ENCODE measurements at regions not wholly inside any gene's neighbourhood (a gene's known extent, or its start where the extent isn't known, plus 50 kb on each side); places are given as distances from the start of the nearest gene placed in this dataset.

DNA sequence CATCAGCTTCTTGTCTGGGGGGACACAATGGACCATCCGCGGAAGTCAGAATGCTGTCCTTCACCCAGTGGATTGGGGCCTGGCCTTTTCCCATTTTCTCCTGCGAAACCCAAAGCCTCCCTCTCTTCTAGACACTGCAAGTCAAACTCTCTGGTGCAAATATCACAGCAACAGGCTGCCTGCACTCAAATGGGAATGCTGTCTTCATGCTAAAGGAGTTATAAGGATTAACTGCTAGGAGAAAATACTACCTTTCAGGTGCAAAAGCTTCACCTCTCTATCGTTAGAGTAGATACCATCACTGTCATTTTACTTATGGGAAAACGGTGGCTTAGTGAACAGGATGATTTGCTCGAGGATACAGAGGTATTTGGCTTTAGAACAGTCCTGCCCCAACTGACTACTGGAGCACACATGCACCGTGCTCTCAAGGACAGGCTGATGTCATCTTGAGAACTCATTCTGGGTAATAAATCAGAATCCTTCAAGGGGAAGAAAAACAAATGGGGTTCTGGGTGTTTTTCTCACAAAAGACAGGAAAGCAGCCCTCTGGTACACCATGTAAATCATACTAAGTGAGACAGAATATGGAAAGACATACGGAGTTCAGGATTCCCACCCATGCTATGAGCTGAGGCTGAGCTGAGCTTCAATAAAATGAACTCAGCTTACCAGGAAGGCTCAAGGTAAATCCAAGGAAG is 100.9 kb downstream of the SAMD9 start:
- DNase-seq (ENCODE audit: extremely low read depth, low read depth): no peak
- TF ChIP-seq, protein P1, sequence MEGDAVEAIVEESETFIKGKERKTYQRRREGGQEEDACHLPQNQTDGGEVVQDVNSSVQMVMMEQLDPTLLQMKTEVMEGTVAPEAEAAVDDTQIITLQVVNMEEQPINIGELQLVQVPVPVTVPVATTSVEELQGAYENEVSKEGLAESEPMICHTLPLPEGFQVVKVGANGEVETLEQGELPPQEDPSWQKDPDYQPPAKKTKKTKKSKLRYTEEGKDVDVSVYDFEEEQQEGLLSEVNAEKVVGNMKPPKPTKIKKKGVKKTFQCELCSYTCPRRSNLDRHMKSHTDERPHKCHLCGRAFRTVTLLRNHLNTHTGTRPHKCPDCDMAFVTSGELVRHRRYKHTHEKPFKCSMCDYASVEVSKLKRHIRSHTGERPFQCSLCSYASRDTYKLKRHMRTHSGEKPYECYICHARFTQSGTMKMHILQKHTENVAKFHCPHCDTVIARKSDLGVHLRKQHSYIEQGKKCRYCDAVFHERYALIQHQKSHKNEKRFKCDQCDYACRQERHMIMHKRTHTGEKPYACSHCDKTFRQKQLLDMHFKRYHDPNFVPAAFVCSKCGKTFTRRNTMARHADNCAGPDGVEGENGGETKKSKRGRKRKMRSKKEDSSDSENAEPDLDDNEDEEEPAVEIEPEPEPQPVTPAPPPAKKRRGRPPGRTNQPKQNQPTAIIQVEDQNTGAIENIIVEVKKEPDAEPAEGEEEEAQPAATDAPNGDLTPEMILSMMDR (IDR thresholded peaks at IDR 0.05; ENCODE audit: low read depth, low read length, missing control alignments): no peak
- no peak overlapping the region for H3K4me3 ChIP-seq (replicated peaks; ENCODE audit: low read depth, low read length)

DNA sequence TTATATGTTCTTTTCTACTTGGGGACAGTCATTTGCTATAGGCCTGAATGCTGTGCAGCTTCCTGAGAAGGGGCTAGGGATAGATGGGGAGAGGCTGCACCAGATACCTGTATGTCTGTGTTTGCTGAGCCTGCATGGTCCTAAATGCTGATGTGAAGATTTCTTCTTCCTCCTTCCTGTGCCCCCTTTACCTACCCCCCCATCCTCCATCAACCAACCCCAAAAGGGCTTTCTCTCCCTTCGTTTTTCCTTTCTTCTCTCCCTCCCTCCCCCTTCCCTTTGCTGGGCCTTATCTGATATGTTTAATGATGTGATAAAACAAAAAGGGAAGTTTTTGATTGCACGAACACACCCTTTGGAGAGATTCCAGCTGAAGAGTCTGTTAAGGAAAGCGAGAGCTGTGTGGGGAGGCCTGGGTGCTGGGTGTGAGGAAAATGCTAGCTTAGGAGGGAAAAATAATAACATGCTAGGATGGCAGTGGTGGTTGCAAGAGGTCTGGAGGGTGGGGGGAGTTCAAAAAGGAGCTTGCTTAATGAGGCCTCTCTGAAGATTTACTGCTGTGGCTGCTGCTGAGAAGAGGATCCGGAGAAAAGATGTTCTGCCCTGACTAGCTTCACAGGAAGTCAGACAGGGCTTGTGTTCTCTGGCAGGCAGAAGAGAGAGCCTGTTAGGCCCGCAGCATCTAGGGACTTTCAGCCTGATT is 101.8 kb downstream of the SAMD9 start:
- H3K4me3 ChIP-seq (replicated peaks; ENCODE audit: low read depth, low read length): no peak overlapping the region
- DNase-seq (ENCODE audit: extremely low read depth, low read depth): no peak
- TF ChIP-seq, protein P1 (IDR thresholded peaks at IDR 0.05; ENCODE audit: low read depth, low read length, missing control alignments): no peak

DNA sequence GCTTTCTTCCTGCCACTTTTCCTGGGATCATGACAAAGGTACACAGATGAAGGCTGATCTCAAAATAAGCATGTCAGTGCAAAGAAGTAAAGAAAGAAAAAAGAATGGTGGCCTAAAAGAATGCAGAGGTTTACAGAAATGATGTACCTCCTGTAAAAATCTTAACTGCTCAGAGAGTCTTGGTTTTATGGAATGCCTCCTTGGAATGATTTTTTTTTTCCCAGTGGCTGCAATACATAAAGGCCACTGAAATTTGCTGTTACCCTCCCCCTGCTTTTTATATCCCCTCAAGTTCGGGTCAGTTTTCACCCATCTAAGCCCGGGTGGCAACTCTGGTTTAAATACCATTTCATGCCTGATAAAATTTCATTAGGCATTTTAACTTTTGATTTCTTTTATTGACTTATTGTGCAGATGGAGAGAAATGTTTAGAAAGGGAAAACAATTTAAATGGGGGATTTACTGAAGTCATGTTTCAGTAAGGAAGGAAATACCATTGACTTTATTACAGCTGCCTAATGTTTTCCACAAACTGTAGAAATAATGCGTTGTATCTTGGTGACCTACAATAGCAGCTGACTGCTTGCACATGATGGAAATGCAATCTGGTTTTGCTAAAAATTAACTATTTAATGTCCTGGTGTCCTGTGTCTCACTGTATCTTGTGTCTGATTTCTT is 102.5 kb downstream of the SAMD9 start:
- TF ChIP-seq, protein P1 (IDR thresholded peaks at IDR 0.05; ENCODE audit: low read depth, low read length, missing control alignments): no peak
- no peak for DNase-seq (ENCODE audit: extremely low read depth, low read depth)
- H3K4me3 ChIP-seq (replicated peaks; ENCODE audit: low read depth, low read length): no peak overlapping the region

DNA sequence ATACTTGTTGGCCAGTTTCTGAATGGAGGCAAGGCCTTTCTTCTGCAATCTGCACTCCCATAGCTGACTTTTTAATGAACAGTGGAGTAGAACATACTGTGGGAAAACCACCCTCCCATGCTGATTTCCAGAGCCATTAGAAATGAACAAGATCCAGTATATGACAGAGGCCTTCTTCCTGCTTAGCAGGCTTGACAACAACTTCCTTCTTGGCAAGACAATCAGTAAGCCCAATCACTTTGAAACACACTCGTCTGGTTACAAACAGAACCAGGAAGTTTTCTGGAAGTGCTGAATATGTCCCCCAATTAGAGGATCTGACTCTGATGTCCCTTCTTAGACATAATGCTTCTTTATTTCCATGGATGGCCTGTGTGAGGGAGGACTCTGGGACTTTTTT is 103.4 kb downstream of the SAMD9 start:
- TF ChIP-seq, protein P1 (IDR thresholded peaks at IDR 0.05; ENCODE audit: low read depth, low read length, missing control alignments): no peak
- no peak overlapping the region for H3K4me3 ChIP-seq (replicated peaks; ENCODE audit: low read depth, low read length)
- no peak for DNase-seq (ENCODE audit: extremely low read depth, low read depth)

DNA sequence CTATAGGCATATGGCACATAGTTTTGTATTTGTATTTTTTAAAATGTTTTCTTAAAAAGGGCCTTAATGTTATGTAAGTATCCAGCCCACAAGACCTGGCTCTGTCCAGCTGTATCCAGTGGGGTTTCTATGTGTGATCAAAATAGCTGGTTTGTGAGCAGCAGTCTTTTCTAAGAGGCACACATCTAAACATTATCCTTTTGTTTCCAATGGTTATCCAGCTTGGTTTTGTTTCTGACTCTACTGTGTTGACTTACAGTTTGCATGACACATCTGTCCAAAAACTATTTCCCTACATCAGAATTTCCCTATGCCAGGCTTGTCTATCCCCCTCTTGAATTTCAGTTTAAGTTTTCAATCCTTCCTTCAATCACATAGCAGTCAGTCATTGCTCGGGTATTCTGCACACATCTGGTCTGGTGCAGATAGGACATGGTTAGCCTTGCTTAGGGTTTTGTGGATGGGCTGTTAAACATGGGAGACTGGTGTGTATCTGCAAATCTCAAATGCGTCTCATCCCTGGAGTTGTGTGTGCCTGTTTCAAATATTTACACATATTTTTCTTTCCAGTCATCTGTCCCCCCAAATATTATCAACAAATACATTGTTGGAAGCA is 104.2 kb downstream of the SAMD9 start:
- no peak overlapping the region for H3K4me3 ChIP-seq (replicated peaks; ENCODE audit: low read depth, low read length)
- no peak for DNase-seq (ENCODE audit: extremely low read depth, low read depth)
- TF ChIP-seq, protein P1 (IDR thresholded peaks at IDR 0.05; ENCODE audit: low read depth, low read length, missing control alignments): no peak

DNA sequence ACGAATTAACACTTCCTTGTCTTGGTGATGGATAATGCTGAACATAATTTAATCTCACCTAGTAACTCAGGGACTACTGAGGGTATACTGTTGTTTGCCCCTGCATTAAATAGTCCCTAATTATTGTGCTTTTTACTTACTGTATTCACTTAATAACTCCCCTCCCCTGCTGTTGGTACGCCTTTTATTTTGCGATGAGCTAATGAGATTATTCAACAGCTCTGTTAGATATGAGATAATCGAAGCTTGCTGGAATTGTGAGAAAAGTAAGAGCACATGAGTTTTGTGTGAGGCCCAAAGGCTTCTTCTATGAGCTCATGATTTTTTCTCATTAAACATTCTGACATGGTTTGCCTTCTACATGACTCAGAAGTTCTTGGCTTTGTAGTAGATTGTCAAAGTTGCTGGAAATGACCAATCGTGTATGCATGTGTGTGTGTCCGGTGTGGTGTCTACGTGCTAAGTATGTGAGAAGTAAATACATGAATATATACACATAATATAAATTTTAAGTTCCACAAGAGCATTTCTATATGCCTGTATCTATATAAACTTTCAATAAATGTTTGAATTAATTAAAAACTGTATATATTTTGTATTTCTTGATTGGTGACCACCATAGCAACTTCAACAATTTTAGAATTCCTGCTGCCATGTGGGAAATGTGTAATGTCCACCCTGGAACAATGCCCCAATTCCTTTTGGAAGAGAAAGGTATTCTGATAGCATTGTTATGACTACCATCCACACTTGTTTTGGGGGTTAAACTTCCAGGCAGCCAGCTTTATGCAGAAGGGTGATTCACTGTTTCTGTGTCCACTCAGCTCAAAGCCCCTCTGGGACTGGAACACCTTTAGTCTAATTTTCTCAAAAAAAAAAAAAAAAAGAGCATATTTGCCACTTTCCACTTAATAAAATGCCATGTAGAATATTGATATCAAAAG is 106.2 kb downstream of the SAMD9 start:
- no peak overlapping the region for H3K4me3 ChIP-seq (replicated peaks; ENCODE audit: low read depth, low read length)
- TF ChIP-seq, protein P1 (IDR thresholded peaks at IDR 0.05; ENCODE audit: low read depth, low read length, missing control alignments): no peak
- DNase-seq (ENCODE audit: extremely low read depth, low read depth): peak; percentile 52
